H7 (cell line): ENCODE measurements at regions not wholly inside any gene's neighbourhood (a gene's known extent, or its start where the extent isn't known, plus 50 kb on each side); places are given as distances from the start of the nearest gene placed in this dataset.
"Not testable (repeated sequence)": the region's sequence is repeated elsewhere in the genome, so short reads cannot be mapped to it uniquely, and the experiment has no call there.

Experiments
- DNase-seq: peaks from one replicate; pipeline ENCODE4 v3.0.0; 2012
- H3K27me3 ChIP-seq: 2 replicates; pipeline ENCODE4 v1.6.0; 2011; ENCODE audit warnings: mild to moderate bottlenecking, low read length; ENCODE audit not compliant: control insufficient read depth, insufficient read depth
- H3K36me3 ChIP-seq: replicated peaks from 2 replicates; pipeline ENCODE4 v1.5.1; 2011; ENCODE audit warnings: low read length; ENCODE audit not compliant: control insufficient read depth, insufficient read depth
- H3K4me3 ChIP-seq: 2 replicates; pipeline ENCODE4 v1.5.1; 2011; ENCODE audit warnings: low read depth, mild to moderate bottlenecking, control low read depth, low read length, moderate library complexity; ENCODE audit not compliant: insufficient read depth

- Histone ChIP-seq H3K27me3 (no peaks in the 10 kb centered on the region), H3K36me3 (no peaks in the 10 kb centered on the region), H3K4me3 (no peak overlapping the region)
- DNase-seq, result no peak
Observed at GRCh38 chr10:64334084-64334483, 812.9 kb downstream of the REEP3 start.

GRCh38 chr10:64344211-64344610 is 823.0 kb downstream of the REEP3 start:
- Histone ChIP-seq H3K36me3 (no peaks in the 10 kb centered on the region), H3K4me3 (no peak overlapping the region), H3K27me3 (no peaks in the 10 kb centered on the region)
- no peak for DNase-seq

- no peak for DNase-seq
- H3K36me3 ChIP-seq, result no peaks in the 10 kb centered on the region
- H3K27me3 ChIP-seq, result no peaks in the 10 kb centered on the region
- no peak overlapping the region for H3K4me3 ChIP-seq
Observed at GRCh38 chr10:64345856-64346255, 824.7 kb downstream of the REEP3 start.

GRCh38 chr10:64346389-64346788 is 825.2 kb downstream of the REEP3 start:
- Histone ChIP-seq H3K36me3 (no peaks in the 10 kb centered on the region), H3K4me3 (no peak overlapping the region), H3K27me3 (no peaks in the 10 kb centered on the region)
- DNase-seq, result no peak

DNA sequence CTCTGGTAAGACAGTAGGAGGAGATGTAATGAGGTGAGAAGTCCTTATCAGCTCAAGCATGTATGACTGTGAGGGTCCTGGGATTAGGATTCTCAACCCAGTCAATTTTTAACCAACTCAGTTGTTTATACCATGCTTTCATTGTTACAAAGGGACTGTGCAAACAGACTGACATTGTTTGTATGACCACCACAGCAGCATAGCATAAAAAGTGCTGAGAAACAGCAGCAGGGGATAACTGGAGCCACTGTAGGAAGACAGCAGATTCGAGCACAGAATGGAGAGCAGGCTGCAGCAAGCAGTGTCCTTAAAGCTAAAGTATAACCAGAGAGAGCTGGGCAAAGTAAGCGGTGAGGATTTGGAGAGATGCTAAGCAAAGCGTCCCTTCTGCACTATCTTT is 829.5 kb downstream of the REEP3 start:
- no peaks in the 10 kb centered on the region for H3K36me3 ChIP-seq
- H3K4me3 ChIP-seq, result no peak overlapping the region
- H3K27me3 ChIP-seq, result no peaks in the 10 kb centered on the region
- no peak for DNase-seq

DNA sequence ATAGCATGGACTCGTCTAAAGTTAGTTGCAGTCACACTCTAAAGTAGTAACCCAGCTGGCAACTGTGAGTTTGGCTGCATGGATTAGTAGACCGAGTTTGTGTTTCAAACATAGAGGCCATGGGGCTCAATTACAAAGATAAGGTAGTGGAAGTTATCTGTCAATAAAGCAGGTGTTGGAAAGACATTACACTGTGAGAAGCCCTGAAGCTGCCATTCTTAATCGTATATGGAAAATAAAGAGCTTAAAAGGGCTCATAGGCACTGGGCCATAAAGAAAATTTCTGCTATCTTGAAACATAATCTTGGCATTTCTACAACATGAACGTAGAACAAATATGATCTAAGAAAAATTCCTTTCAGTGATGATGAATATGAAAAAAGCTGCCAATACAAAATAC is 837.7 kb downstream of the REEP3 start:
- H3K27me3 ChIP-seq, result no peaks in the 10 kb centered on the region
- H3K36me3 ChIP-seq, result no peaks in the 10 kb centered on the region; the same call in 1 of the 2 replicates
- DNase-seq, result no peak
- H3K4me3 ChIP-seq, result no peak overlapping the region

GRCh38 chr10:64360240-64360639 is 839.0 kb downstream of the REEP3 start:
- H3K4me3 ChIP-seq, H3K27me3 ChIP-seq, H3K36me3 ChIP-seq, DNase-seq: not testable (repeated sequence)

GRCh38 chr10:64363687-64364086 is 842.5 kb downstream of the REEP3 start:
- Histone ChIP-seq H3K4me3 (no peak overlapping the region), H3K36me3 (no peaks in the 10 kb centered on the region; the same call in 1 of the 2 replicates), H3K27me3 (no peaks in the 10 kb centered on the region)
- no peak for DNase-seq

GRCh38 chr10:64365663-64366062 is 844.5 kb downstream of the REEP3 start:
- Histone ChIP-seq H3K27me3 (no peaks in the 10 kb centered on the region), H3K4me3 (no peak overlapping the region), H3K36me3 (no peaks in the 10 kb centered on the region; the same call in 1 of the 2 replicates)
- DNase-seq, result no peak

GRCh38 chr10:64368298-64368697 is 847.1 kb downstream of the REEP3 start:
- H3K4me3 ChIP-seq, result no peak overlapping the region
- DNase-seq, result no peak
- no peaks in the 10 kb centered on the region for H3K36me3 ChIP-seq
- no peaks in the 10 kb centered on the region for H3K27me3 ChIP-seq

GRCh38 chr10:64369885-64370773 is 848.9 kb downstream of the REEP3 start:
- no peak overlapping the region for H3K4me3 ChIP-seq
- H3K36me3 ChIP-seq, result no peaks in the 10 kb centered on the region
- DNase-seq, result no peak
- H3K27me3 ChIP-seq, result no peaks in the 10 kb centered on the region

GRCh38 chr10:64374346-64374745 is 853.1 kb downstream of the REEP3 start:
- H3K4me3 ChIP-seq, result no peak overlapping the region
- no peaks in the 10 kb centered on the region for H3K36me3 ChIP-seq
- DNase-seq, result no peak
- H3K27me3 ChIP-seq, result no peaks in the 10 kb centered on the region

DNA sequence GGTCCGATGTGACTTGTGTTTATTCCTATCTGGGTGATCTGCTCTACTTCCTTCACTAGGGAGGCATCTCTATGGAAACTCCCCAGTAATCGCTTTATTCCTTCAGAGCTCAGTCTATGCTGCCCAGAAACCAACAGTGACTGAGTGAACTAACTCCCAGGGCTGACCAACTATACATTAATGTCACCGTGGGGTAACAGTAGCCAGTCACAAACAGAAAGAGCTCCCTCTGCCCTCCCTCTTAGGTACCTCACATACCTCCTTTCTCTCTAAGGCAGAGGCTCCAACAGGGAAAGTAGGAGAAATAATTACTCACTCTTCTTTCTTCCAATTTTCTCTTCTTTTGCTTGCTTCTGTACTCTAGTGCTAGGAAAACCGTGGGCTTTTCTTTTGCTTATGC is 855.0 kb downstream of the REEP3 start:
- peak; percentile 13 for DNase-seq
- H3K4me3 ChIP-seq, result no peak overlapping the region
- H3K36me3 ChIP-seq, result no peaks in the 10 kb centered on the region
- H3K27me3 ChIP-seq, result no peaks in the 10 kb centered on the region

DNA sequence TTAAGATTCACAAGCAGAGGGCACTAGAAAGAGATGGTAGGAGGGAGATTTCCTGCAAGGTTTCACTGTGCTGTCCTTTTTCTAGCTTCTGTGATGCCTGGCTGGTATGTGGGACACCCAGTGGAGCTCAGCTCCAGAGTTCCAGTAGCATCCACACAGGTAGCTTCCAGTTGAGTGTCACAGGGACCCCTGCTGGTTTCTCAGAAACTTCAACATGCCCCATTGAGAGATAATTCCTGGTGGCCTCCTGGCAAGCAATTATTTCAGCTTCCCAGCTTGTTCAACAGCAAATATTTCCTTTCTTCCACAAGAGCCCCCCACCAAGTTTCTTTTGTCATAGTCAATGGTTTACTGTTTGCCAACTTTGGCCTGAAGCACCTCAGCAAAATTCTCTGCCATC is 858.7 kb downstream of the REEP3 start:
- Histone ChIP-seq H3K4me3 (no peak overlapping the region), H3K27me3 (no peaks in the 10 kb centered on the region), H3K36me3 (no peaks in the 10 kb centered on the region)
- no peak for DNase-seq

DNA sequence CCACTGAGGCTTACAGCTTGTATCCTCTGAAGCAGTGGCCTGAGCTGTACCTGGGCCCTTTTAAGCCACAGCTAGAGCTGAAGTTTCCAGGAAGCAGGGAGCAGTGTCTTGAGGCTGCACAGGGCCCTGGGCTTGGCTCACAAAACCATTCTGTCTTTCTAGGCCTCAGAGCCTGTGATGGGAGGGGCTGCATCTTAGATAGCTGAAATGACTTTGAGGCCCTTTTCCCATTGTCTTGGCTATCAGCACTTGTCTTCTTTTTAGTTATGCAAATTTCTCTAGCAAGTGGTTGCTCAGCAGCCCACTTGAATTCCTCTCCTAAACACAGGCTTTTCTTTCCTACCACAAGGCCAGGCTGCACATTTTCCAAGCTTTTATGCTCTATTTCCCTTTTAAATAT is 864.2 kb downstream of the REEP3 start:
- no peak for DNase-seq
- no peak overlapping the region for H3K4me3 ChIP-seq
- H3K27me3 ChIP-seq, result no peaks in the 10 kb centered on the region
- H3K36me3 ChIP-seq, result no peaks in the 10 kb centered on the region
